Liver (tissue), 8 donors: ENCODE measurements at regions not wholly inside any gene's neighbourhood (a gene's known extent, or its start where the extent isn't known, plus 50 kb on each side); places are given as distances from the start of the nearest gene placed in this dataset.

ENCODE experiments used
- DNase-seq: peaks from one replicate; pipeline ENCODE4 v3.0.0-alpha.2; 2017; ENCODE audit warnings: low spot score
- H3K27ac ChIP-seq, 2 donors: one replicate each; pipeline ENCODE4 v1.7.0; 2013; ENCODE audit warnings: inconsistent platforms in 2 of 2, low read length in 2 of 2, control low read depth in 1 of 2, low read depth in 1 of 2, mild to moderate bottlenecking in 1 of 2
- H3K27me3 ChIP-seq, 4 donors: one replicate each; pipeline versions ENCODE4 v1.6.1 to v1.7.0; 2013; ENCODE audit warnings: low read length in 3 of 4, inconsistent platforms in 1 of 4, mild to moderate bottlenecking in 1 of 4, moderate library complexity in 1 of 4; ENCODE audit not compliant: control insufficient read depth in 4 of 4, insufficient read depth in 4 of 4
- H3K36me3 ChIP-seq, 4 donors: one replicate each; pipeline versions ENCODE4 v1.6.1 to v1.7.0; 2013; ENCODE audit warnings: low read length in 3 of 4, mild to moderate bottlenecking in 3 of 4, low read depth in 1 of 4, moderate library complexity in 1 of 4; ENCODE audit not compliant: control insufficient read depth in 4 of 4, insufficient read depth in 3 of 4
- H3K4me1 ChIP-seq, 4 donors: one replicate each; pipeline versions ENCODE4 v1.6.1 to v1.7.0; 2013; ENCODE audit warnings: low read length in 3 of 4, mild to moderate bottlenecking in 3 of 4, moderate library complexity in 1 of 4; ENCODE audit not compliant: control insufficient read depth in 4 of 4, insufficient read depth in 4 of 4
- H3K4me3 ChIP-seq, 3 donors: one replicate each; pipeline versions ENCODE4 v1.6.1 to v1.7.0; 2013; ENCODE audit warnings: low read length in 3 of 3, control low read depth in 1 of 3, low read depth in 1 of 3, mild to moderate bottlenecking in 1 of 3
- H3K9ac ChIP-seq, 2 donors: one replicate each; pipeline ENCODE4 v1.7.0; 2013; ENCODE audit warnings: low read length in 2 of 2, mild to moderate bottlenecking in 2 of 2, moderate library complexity in 2 of 2, control low read depth in 1 of 2, low read depth in 1 of 2
- H3K9me3 ChIP-seq, 4 donors: one replicate each; pipeline versions ENCODE4 v1.6.1 to v1.7.0; 2013; ENCODE audit warnings: low read length in 3 of 4; ENCODE audit not compliant: control insufficient read depth in 4 of 4
- CTCF ChIP-seq: fragments of 150-350 bp; IDR thresholded peaks from 2 replicates; pipeline ENCODE4 v1.5.1; 2017; ENCODE audit warnings: improper control_type of control experiment, low read depth, low read length; ENCODE audit not compliant: missing input control
- EGR1 ChIP-seq, 2 donors: IDR thresholded peaks; 2 replicates each; pipeline ENCODE4 v1.6.1; 2016 to 2018; ENCODE audit warnings: antibody characterized with exemption in 2 of 2, low read depth in 2 of 2
- FOXA2 ChIP-seq: IDR thresholded peaks from 2 replicates; pipeline ENCODE4 v1.6.1; 2016; ENCODE audit warnings: antibody characterized with exemption
- GABPA ChIP-seq, 2 donors: IDR thresholded peaks in 1 of 2; conservative IDR thresholded peaks in 1 of 2; 2 replicates each; pipeline ENCODE4 v1.6.1; 2016; ENCODE audit warnings: antibody characterized with exemption in 2 of 2, mild to moderate bottlenecking in 1 of 2, moderate library complexity in 1 of 2
- HNF4A ChIP-seq, 2 donors: conservative IDR thresholded peaks; 2 replicates each; pipeline ENCODE4 v1.6.1; 2016; ENCODE audit warnings: antibody characterized with exemption in 2 of 2, mild to moderate bottlenecking in 2 of 2
- HNF4G ChIP-seq: IDR thresholded peaks from 2 replicates; pipeline ENCODE4 v1.6.1; 2016; ENCODE audit warnings: antibody characterized with exemption
- JUND ChIP-seq, 2 donors: IDR thresholded peaks; 2 replicates each; pipeline ENCODE4 v1.6.1; 2016; ENCODE audit warnings: antibody characterized with exemption in 2 of 2
- MAX ChIP-seq: IDR thresholded peaks from 2 replicates; pipeline ENCODE4 v1.6.1; 2016; ENCODE audit warnings: antibody characterized with exemption
- NR2F2 ChIP-seq: IDR thresholded peaks from 2 replicates; pipeline ENCODE4 v1.6.1; 2016; ENCODE audit warnings: antibody characterized with exemption
- RAD21 ChIP-seq, 2 donors: IDR thresholded peaks; 2 replicates each; pipeline ENCODE4 v1.6.1; 2016; ENCODE audit warnings: antibody characterized with exemption in 2 of 2, mild to moderate bottlenecking in 2 of 2
- REST ChIP-seq: IDR thresholded peaks from 2 replicates; pipeline ENCODE4 v1.6.1; 2016; ENCODE audit warnings: antibody characterized with exemption, mild to moderate bottlenecking
- RXRA ChIP-seq, 2 donors: IDR thresholded peaks; 2 replicates each; pipeline ENCODE4 v1.6.1; 2017 to 2018; ENCODE audit warnings: antibody characterized with exemption in 2 of 2, mild to moderate bottlenecking in 1 of 2
- SP1 ChIP-seq: IDR thresholded peaks from 2 replicates; pipeline ENCODE4 v1.6.1; 2018; ENCODE audit warnings: antibody characterized with exemption, mild to moderate bottlenecking
- TAF1 ChIP-seq: conservative IDR thresholded peaks from 2 replicates; pipeline ENCODE4 v1.6.1; 2016; ENCODE audit warnings: antibody characterized with exemption, mild to moderate bottlenecking
- YY1 ChIP-seq: IDR thresholded peaks from 2 replicates; pipeline ENCODE4 v1.6.1; 2016; ENCODE audit warnings: antibody characterized with exemption, mild to moderate bottlenecking
- ZBTB33 ChIP-seq: IDR thresholded peaks from 2 replicates; pipeline ENCODE4 v1.6.1; 2016; ENCODE audit warnings: antibody characterized with exemption
- WGBS: extraction: QIAGEN DNeasy Blood & Tissue Kit; methylation state at CpG from one replicate; pipeline ENCODE4 v1.1.7; 2013; 5-methylcytosine and 5-hydroxymethylcytosine counted together
- TF ChIP-seq, protein P1 (sequence below): IDR thresholded peaks from 2 replicates; pipeline ENCODE4 v1.6.1; 2016; ENCODE audit warnings: antibody characterized with exemption
- donor health status: healthy.
- donor health status: healthy.
- donor health status: healthy.
- donor health status: healthy.
- donor health status: healthy.

DNA sequence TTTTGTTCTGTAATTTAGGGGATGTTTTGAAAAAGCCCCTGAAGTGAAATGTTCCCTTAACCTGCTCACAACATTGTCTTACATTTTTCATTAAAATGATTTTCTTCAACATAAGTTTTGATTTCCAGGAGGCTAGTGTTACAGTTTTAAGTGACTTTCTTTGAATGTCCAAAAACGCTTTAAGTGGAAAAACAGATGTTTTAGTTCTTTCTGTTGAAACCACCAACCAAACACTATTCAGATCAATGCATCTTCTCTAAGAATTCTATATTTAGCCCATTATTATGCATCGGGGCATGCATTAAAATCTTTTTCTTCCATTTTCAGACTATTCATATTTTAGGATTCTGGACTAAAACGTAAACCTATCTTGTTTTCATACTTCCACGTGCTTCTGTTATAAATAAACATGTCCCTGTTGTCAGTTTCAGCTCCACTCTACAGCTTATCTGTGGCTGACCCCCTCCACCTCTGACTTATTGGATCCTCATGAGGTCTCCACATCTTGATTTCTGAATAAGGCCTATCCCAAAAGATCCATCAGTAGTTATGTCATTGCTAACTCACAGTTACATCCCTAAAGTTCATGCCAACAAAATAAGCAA, 882.3 kb upstream of the SEMA6A start:
- TF ChIP-seq REST: no peak
- TF ChIP-seq RXRA (IDR thresholded peaks at IDR 0.05): no peak
- TF ChIP-seq EGR1 (IDR thresholded peaks at IDR 0.05; ENCODE audit: low read depth in 2 of 2): no peak
- no peak for TF ChIP-seq NR2F2
- TF ChIP-seq, protein P1, sequence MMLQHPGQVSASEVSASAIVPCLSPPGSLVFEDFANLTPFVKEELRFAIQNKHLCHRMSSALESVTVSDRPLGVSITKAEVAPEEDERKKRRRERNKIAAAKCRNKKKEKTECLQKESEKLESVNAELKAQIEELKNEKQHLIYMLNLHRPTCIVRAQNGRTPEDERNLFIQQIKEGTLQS: no peak
- no peak for TF ChIP-seq SP1
- no peak for TF ChIP-seq RAD21 (IDR thresholded peaks at IDR 0.05)
- no peak for TF ChIP-seq HNF4A (conservative IDR thresholded peaks at IDR 0.05)
- no peak for TF ChIP-seq JUND (IDR thresholded peaks at IDR 0.05)
- TF ChIP-seq HNF4G: no peak
- TF ChIP-seq GABPA (IDR thresholded peaks at IDR 0.05 in 1 of 2, conservative IDR thresholded peaks at IDR 0.05 in 1 of 2): no peak
- TF ChIP-seq TAF1: no peak
- TF ChIP-seq MAX: no peak
- TF ChIP-seq ZBTB33: no peak
- no peak for TF ChIP-seq FOXA2
- no peak for TF ChIP-seq YY1
- TF ChIP-seq CTCF: no peak
- WGBS: 66% methylated on average over 4 of the region's 4 CpGs
- Histone ChIP-seq H3K27ac (no peak overlapping the region), H3K9me3 (no peaks in the 10 kb centered on the region), H3K27me3 (peaks cover 0 to 9% (median 0%) of the 10 kb centered on the region in 4 donors), H3K4me1 (peaks cover 0 to 9% (median 4%) of the 10 kb centered on the region in 4 donors), H3K4me3 (no peak overlapping the region), H3K9ac (no peak overlapping the region), H3K36me3 (no peaks in the 10 kb centered on the region)
- no peak for DNase-seq
